H1 (cell line): ENCODE measurements at regions not wholly inside any gene's neighbourhood (a gene's known extent, or its start where the extent isn't known, plus 50 kb on each side); places are given as distances from the start of the nearest gene placed in this dataset.

Experiments
- CTCF ChIA-PET: fragments of 300-600 bp; sonication (Branson Sonifier 250); formaldehyde crosslinking; loops from one replicate; lab custom pipeline; 2021; ENCODE audit not compliant: partially characterized antibody; lab: Charles Lee
- POLR2A ChIA-PET: fragments of 300-600 bp; sonication (Branson Sonifier 250); formaldehyde crosslinking; loops from one replicate; lab custom pipeline; 2021; ENCODE audit warnings: inconsistent platforms; ENCODE audit not compliant: partially characterized antibody; lab: Charles Lee
- DNase-seq, 2 experiments: peaks; one replicate each; pipeline versions ENCODE4 v3.0.0 to v3.0.0-alpha.2; 2010 to 2022; ENCODE audit warnings: low spot score in 2 of 2, low read depth in 1 of 2, mixed read lengths in 1 of 2
- FAIRE-seq: peaks from 2 replicates; lab custom pipeline; 2011; peaks lifted over from hg19 to GRCh38; lab: Jason Lieb, UNC
- H2AFZ ChIP-seq: 2 replicates; pipeline ENCODE4 v1.8.1; 2012; ENCODE audit warnings: low read length, inconsistent platforms
- H2AK5ac ChIP-seq: 2 replicates; pipeline ENCODE4 v1.6.1; 2013; ENCODE audit warnings: low read depth, low read length
- H2BK120ac ChIP-seq: replicated peaks from 2 replicates; pipeline ENCODE3; 2013; ENCODE audit warnings: low read depth, low read length, inconsistent platforms
- H2BK12ac ChIP-seq: 2 replicates; pipeline ENCODE4 v1.6.1; 2013; ENCODE audit warnings: low read depth, low read length
- H2BK15ac ChIP-seq: 2 replicates; pipeline ENCODE4 v1.6.1; 2013; ENCODE audit warnings: low read length
- H2BK20ac ChIP-seq: 2 replicates; pipeline ENCODE4 v1.6.1; 2013; ENCODE audit warnings: low read length
- H2BK5ac ChIP-seq: 2 replicates; pipeline ENCODE4 v1.6.1; 2013; ENCODE audit warnings: low read depth, low read length
- H3K14ac ChIP-seq: 2 replicates; pipeline ENCODE4 v1.6.1; 2013; ENCODE audit warnings: inconsistent platforms; ENCODE audit not compliant: insufficient read length
- H3K18ac ChIP-seq: 2 replicates; pipeline ENCODE4 v1.6.1; 2013; ENCODE audit warnings: low read length; ENCODE audit errors: extremely low read depth
- H3K23ac ChIP-seq: 2 replicates; pipeline ENCODE4 v1.6.1; 2013; ENCODE audit warnings: inconsistent platforms; ENCODE audit not compliant: insufficient read length
- H3K23me2 ChIP-seq: 2 replicates; pipeline ENCODE4 v1.6.1; 2013; ENCODE audit warnings: low read depth, low read length
- H3K27ac ChIP-seq: 2 replicates; pipeline ENCODE4 v1.6.1; 2011; ENCODE audit warnings: low read depth, low read length, inconsistent platforms
- H3K27me3 ChIP-seq, 4 experiments: replicated peaks in 1 of 4; 1 replicate in 1 of 4; 2 replicates in 3 of 4; pipeline versions ENCODE4 v1.6.1 to v1.8.1; 2011 to 2013; ENCODE audit warnings: low read length in 3 of 4, mild to moderate bottlenecking in 3 of 4, inconsistent platforms in 2 of 4, mixed read lengths in 2 of 4, moderate library complexity in 1 of 4; ENCODE audit not compliant: control insufficient read depth in 3 of 4, insufficient read depth in 3 of 4; ENCODE audit errors: extremely low read depth in 1 of 4
- H3K36me3 ChIP-seq, 4 experiments: 2 replicates each; pipeline versions ENCODE4 v1.6.1 to v1.8.1; 2011 to 2013; ENCODE audit warnings: mild to moderate bottlenecking in 4 of 4, low read length in 3 of 4, moderate library complexity in 2 of 4, control low read depth in 1 of 4, inconsistent platforms in 1 of 4; ENCODE audit not compliant: insufficient read depth in 4 of 4, control insufficient read depth in 2 of 4
- H3K4ac ChIP-seq: replicated peaks from 2 replicates; pipeline ENCODE3; 2013; ENCODE audit warnings: low read length, low read depth, mixed read lengths, inconsistent platforms; ENCODE audit not compliant: insufficient read length
- H3K4me1 ChIP-seq, 4 experiments: replicated peaks in 1 of 4; 1 replicate in 1 of 4; 2 replicates in 3 of 4; pipeline versions ENCODE4 v1.6.1 to v1.8.1; 2011 to 2013; ENCODE audit warnings: low read length in 3 of 4, inconsistent platforms in 2 of 4, mixed read lengths in 1 of 4; ENCODE audit not compliant: insufficient read depth in 4 of 4, control insufficient read depth in 3 of 4
- H3K4me2 ChIP-seq, 2 experiments: 2 replicates each; pipeline versions ENCODE4 v1.6.1 to v1.8.1; 2011 to 2013; ENCODE audit warnings: low read depth in 2 of 2, low read length in 2 of 2, control low read depth in 1 of 2, inconsistent platforms in 1 of 2, mild to moderate bottlenecking in 1 of 2; ENCODE audit not compliant: insufficient read depth in 1 of 2
- H3K4me3 ChIP-seq, 4 experiments: fragments of 200-600, 300-600 bp in 1 of 4; sonication (generic), shearing (Covaris generic), sonication (Bioruptor Twin) in 1 of 4; 2 replicates each; pipeline versions ENCODE4 v1.5.1 to v1.8.1; 2011 to 2016; ENCODE audit warnings: low read length in 4 of 4, low read depth in 3 of 4, control low read depth in 2 of 4, inconsistent platforms in 2 of 4, mild to moderate bottlenecking in 2 of 4, mixed read lengths in 1 of 4, moderate library complexity in 1 of 4; ENCODE audit not compliant: insufficient read depth in 2 of 4; ENCODE audit errors: extremely low read depth in 1 of 4
- H3K56ac ChIP-seq: replicated peaks from 2 replicates; pipeline ENCODE3; 2013; ENCODE audit warnings: low read depth, mild to moderate bottlenecking, mixed read lengths, low read length, inconsistent platforms; ENCODE audit not compliant: insufficient read length
- H3K79me1 ChIP-seq: 2 replicates; pipeline ENCODE4 v1.6.1; 2013; ENCODE audit warnings: low read depth, low read length, control low read depth
- H3K79me2 ChIP-seq, 2 experiments: 2 replicates each; pipeline versions ENCODE4 v1.6.1 to v1.8.1; 2012 to 2013; ENCODE audit warnings: low read length in 2 of 2, mild to moderate bottlenecking in 2 of 2, inconsistent platforms in 1 of 2; ENCODE audit not compliant: insufficient read depth in 2 of 2, control insufficient read depth in 1 of 2
- H3K9ac ChIP-seq, 4 experiments: replicated peaks in 1 of 4; 1 replicate in 1 of 4; 2 replicates in 3 of 4; pipeline versions ENCODE4 v1.6.1 to v1.8.1; 2011 to 2013; ENCODE audit warnings: low read depth in 3 of 4, low read length in 3 of 4, control low read depth in 2 of 4, mild to moderate bottlenecking in 2 of 4, moderate library complexity in 2 of 4, inconsistent platforms in 1 of 4; ENCODE audit errors: extremely low read depth in 1 of 4
- H3K9me3 ChIP-seq, 2 experiments: 2 replicates each; pipeline versions ENCODE4 v1.6.1 to v1.8.1; 2012 to 2013; ENCODE audit warnings: mild to moderate bottlenecking in 2 of 2, moderate library complexity in 2 of 2, control low read depth in 1 of 2, inconsistent platforms in 1 of 2, low read depth in 1 of 2, low read length in 1 of 2, mixed read lengths in 1 of 2; ENCODE audit not compliant: insufficient read depth in 2 of 2
- H4K20me1 ChIP-seq, 2 experiments: replicated peaks in 1 of 2; 2 replicates each; pipeline versions ENCODE3 to v1.8.1; 2011 to 2013; ENCODE audit warnings: inconsistent platforms in 2 of 2, low read length in 2 of 2, mild to moderate bottlenecking in 1 of 2; ENCODE audit not compliant: insufficient read depth in 2 of 2, control insufficient read depth in 1 of 2
- H4K5ac ChIP-seq: 2 replicates; pipeline ENCODE4 v1.6.1; 2013; ENCODE audit warnings: low read length, low read depth, mixed read lengths, inconsistent platforms; ENCODE audit not compliant: insufficient read length
- H4K8ac ChIP-seq: 2 replicates; pipeline ENCODE4 v1.8.0; 2013; ENCODE audit warnings: mild to moderate bottlenecking, moderate library complexity, low read length, inconsistent platforms; ENCODE audit not compliant: insufficient read depth; ENCODE audit errors: extremely low read depth
- H4K91ac ChIP-seq: replicated peaks from 2 replicates; pipeline ENCODE3; 2013; ENCODE audit warnings: low read length, mixed read lengths, inconsistent platforms; ENCODE audit not compliant: insufficient read length
- RBBP5 ChIP-seq: IDR thresholded peaks from 2 replicates; pipeline ENCODE4 v1.7.1; 2012; ENCODE audit warnings: low read depth, mild to moderate bottlenecking, inconsistent platforms, low read length, moderate library complexity, borderline replicate concordance
- WGBS, 2 experiments: shearing (Covaris generic) in 1 of 2; methylation state at CpG; one replicate each; pipeline versions ENCODE4 v1.1.6 to v1.1.7; 2013 to 2015; ENCODE audit warnings: low lambda C conversion rate in 2 of 2, mixed read lengths in 2 of 2, inconsistent platforms in 1 of 2, low coverage in 1 of 2, missing lambda C conversion rate in 1 of 2; ENCODE audit not compliant: insufficient replicate concordance in 2 of 2, insufficient coverage in 1 of 2, insufficient read length in 1 of 2; ENCODE audit errors: extremely low coverage in 1 of 2, missing lambda C conversion rate in 1 of 2; 5-methylcytosine and 5-hydroxymethylcytosine counted together

DNA sequence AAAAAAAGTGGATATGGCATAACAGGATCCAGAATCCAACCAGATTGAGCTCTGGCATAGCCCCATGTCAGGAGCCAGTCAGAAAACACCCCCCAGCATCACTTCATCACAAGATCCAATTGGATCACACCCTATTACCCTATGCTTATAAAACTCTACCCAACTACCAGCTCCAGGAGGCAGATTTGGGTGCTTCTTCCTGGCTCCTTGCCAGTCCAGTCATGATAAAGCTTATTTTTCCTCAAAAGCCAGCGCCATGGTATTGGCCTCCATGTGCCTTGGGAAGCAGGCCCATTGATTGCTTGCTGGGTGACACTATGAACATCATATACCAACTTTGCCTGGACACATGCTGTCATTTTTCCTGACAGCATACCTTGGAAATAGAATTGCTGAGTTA lies 281.4 kb upstream of the MKLN1 start:
- Histone ChIP-seq H3K79me1 (no peaks in the 10 kb centered on the region; the same call in 1 of the 2 replicates), H2BK5ac (no peak overlapping the region), H3K9me3 (peaks cover 0 to 4% of the 10 kb centered on the region in 2 experiments; a peak in 2 of 4 replicates), H2AFZ (no peak overlapping the region), H3K79me2 (peaks cover 0 to 15% of the 10 kb centered on the region in 2 experiments; a peak in 1 of 4 replicates), H4K91ac (no peak overlapping the region), H3K4me1 (peaks cover 3 to 9% (median 6%) of the 10 kb centered on the region in 4 experiments; a peak in 4 of 7 replicates), H2BK15ac (no peak overlapping the region), H4K8ac (no peak overlapping the region), H3K27ac (no peak overlapping the region), H3K18ac (no peak overlapping the region), H2BK20ac (no peak overlapping the region), H4K20me1 (no peaks in the 10 kb centered on the region), H3K4me2 (no peak overlapping the region), H4K5ac (no peak overlapping the region), H3K56ac (no peak overlapping the region), H3K14ac (no peak overlapping the region), H3K23me2 (no peaks in the 10 kb centered on the region; the same call in 1 of the 2 replicates), H3K36me3 (peaks cover 0 to 5% (median 0%) of the 10 kb centered on the region in 4 experiments; a peak in 3 of 8 replicates), H2BK120ac (no peak overlapping the region), H2BK12ac (no peak overlapping the region), H2AK5ac (no peak overlapping the region), H3K9ac (no peak overlapping the region), H3K4me3 (no peak overlapping the region), H3K27me3 (no peaks in the 10 kb centered on the region), H3K23ac (no peak overlapping the region), H3K4ac (no peak overlapping the region)
- TF ChIP-seq RBBP5: no peak
- ChIA-PET POLR2A (no interaction called here), CTCF (interaction anchor here (0.6 to 1.7 kb wide), 3 partner anchors 66 to 150 kb away, joined by 3 read pairs; no protein-coding TSS in a partner anchor)
- WGBS, 2 experiments: 94% methylated on average over 1 of the region's 1 CpG; no CpG with 5 or more reads in 1 of the 2 experiments
- DNase-seq: no peak
- no peak for FAIRE-seq
